ENCODE measurements at regions not wholly inside any gene's neighbourhood (a gene's known extent, or its start where the extent isn't known, plus 50 kb on each side); places are given as distances from the start of the nearest gene placed in this dataset.

DNA sequence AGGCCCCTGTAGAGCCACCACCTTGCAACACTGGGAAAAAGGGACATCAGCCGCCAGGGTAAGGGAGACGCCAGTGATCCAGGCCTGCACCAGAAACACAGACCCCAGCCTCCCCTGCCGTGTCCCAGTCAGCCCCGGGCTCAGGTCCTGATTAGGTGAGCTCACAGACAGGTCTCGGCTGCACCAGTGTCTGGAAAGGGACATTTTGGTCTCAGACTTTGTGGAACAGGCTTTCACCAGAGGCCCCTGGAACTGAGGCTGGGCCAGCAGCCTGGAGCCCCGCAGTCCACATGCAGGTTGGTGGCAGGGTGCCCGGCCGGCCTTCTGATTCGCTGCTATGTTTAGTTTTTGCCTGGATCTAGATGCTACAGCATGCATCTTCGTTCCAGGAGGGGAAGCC, 369.0 kb upstream of the IRX4 start:
- H3K36me3 Mint-ChIP-seq, result no peaks in the 10 kb centered on the region
- H2AFZ ChIP-seq (replicated peaks), result no peak overlapping the region
- no peaks in the 10 kb centered on the region for H3F3A ChIP-seq (ENCODE audit: low read depth)
- no peak for DNase-seq (ENCODE audit: low spot score)
- H3K4me1 ChIP-seq, result no peaks in the 10 kb centered on the region
- peaks cover 36% of the 10 kb centered on the region for H3K4me1 Mint-ChIP-seq
- no peaks in the 10 kb centered on the region for H3K9me3 ChIP-seq (ENCODE audit: low read depth)
- H3K79me2 ChIP-seq (ENCODE audit: low read depth), result no peaks in the 10 kb centered on the region
- no peak overlapping the region for H3K27ac Mint-ChIP-seq
- H3K27me3 ChIP-seq, result no peaks in the 10 kb centered on the region
- no peaks in the 10 kb centered on the region for H4K20me1 ChIP-seq (ENCODE audit: low read depth)
- H3K9me3 Mint-ChIP-seq, result peaks cover 10% of the 10 kb centered on the region
- H3K36me3 ChIP-seq, result no peaks in the 10 kb centered on the region
- no peak overlapping the region for H3K9ac ChIP-seq
- no peak overlapping the region for H3K27ac ChIP-seq
- no peak overlapping the region for H3K4me2 ChIP-seq
- no peak overlapping the region for H3K4me3 Mint-ChIP-seq
- H3K4me3 ChIP-seq, result no peak overlapping the region
- TF ChIP-seq EZH2phosphoT487 (IDR thresholded peaks at IDR 0.05) (no peak), EZH2 (IDR thresholded peaks at IDR 0.05) (no peak)
- TF ChIP-seq, protein P1, sequence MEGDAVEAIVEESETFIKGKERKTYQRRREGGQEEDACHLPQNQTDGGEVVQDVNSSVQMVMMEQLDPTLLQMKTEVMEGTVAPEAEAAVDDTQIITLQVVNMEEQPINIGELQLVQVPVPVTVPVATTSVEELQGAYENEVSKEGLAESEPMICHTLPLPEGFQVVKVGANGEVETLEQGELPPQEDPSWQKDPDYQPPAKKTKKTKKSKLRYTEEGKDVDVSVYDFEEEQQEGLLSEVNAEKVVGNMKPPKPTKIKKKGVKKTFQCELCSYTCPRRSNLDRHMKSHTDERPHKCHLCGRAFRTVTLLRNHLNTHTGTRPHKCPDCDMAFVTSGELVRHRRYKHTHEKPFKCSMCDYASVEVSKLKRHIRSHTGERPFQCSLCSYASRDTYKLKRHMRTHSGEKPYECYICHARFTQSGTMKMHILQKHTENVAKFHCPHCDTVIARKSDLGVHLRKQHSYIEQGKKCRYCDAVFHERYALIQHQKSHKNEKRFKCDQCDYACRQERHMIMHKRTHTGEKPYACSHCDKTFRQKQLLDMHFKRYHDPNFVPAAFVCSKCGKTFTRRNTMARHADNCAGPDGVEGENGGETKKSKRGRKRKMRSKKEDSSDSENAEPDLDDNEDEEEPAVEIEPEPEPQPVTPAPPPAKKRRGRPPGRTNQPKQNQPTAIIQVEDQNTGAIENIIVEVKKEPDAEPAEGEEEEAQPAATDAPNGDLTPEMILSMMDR (IDR thresholded peaks at IDR 0.05), result no peak
- H3K27me3 Mint-ChIP-seq (ENCODE audit: insufficient read depth, low read depth), result peaks cover 5% of the 10 kb centered on the region

DNA sequence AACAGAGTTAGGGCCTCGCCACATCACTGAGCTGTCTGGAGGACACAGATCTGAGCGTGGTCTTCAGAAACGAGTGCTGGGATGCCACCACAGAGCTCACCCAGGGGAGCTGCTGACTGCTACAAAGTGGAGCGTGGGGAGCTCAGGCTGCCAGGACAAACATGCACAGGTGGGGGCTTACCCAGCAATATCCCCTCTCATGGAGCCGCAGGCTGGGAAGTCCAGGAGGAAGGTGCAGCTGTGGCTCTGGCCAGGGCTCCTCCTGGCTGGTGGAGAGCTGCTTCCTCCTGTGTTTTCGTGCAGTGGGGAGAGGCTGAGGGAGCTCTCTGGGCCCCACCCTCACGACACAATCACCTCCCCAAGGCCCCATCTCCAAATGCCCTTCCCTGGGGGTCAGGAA, 368.6 kb upstream of the IRX4 start:
- Mint-ChIP-seq H3K9me3 (peaks cover 11% of the 10 kb centered on the region), H3K36me3 (no peaks in the 10 kb centered on the region), H3K27me3 (ENCODE audit: insufficient read depth, low read depth) (peaks cover 5% of the 10 kb centered on the region), H3K4me1 (peaks cover 36% of the 10 kb centered on the region), H3K27ac (peak overlapping the region; percentile 82), H3K4me3 (no peak overlapping the region)
- Histone ChIP-seq H4K20me1 (ENCODE audit: low read depth) (no peaks in the 10 kb centered on the region), H2AFZ (replicated peaks) (no peak overlapping the region), H3K36me3 (no peaks in the 10 kb centered on the region), H3K9ac (no peak overlapping the region), H3K9me3 (ENCODE audit: low read depth) (no peaks in the 10 kb centered on the region), H3K4me3 (no peak overlapping the region), H3K79me2 (ENCODE audit: low read depth) (no peaks in the 10 kb centered on the region), H3K27me3 (no peaks in the 10 kb centered on the region), H3K27ac (no peak overlapping the region), H3F3A (ENCODE audit: low read depth) (no peaks in the 10 kb centered on the region), H3K4me2 (no peak overlapping the region), H3K4me1 (no peaks in the 10 kb centered on the region)
- DNase-seq (ENCODE audit: low spot score), result no peak
- TF ChIP-seq EZH2 (IDR thresholded peaks at IDR 0.05), result no peak
- TF ChIP-seq EZH2phosphoT487 (IDR thresholded peaks at IDR 0.05), result no peak
- TF ChIP-seq, protein P1 (IDR thresholded peaks at IDR 0.05), result no peak

DNA sequence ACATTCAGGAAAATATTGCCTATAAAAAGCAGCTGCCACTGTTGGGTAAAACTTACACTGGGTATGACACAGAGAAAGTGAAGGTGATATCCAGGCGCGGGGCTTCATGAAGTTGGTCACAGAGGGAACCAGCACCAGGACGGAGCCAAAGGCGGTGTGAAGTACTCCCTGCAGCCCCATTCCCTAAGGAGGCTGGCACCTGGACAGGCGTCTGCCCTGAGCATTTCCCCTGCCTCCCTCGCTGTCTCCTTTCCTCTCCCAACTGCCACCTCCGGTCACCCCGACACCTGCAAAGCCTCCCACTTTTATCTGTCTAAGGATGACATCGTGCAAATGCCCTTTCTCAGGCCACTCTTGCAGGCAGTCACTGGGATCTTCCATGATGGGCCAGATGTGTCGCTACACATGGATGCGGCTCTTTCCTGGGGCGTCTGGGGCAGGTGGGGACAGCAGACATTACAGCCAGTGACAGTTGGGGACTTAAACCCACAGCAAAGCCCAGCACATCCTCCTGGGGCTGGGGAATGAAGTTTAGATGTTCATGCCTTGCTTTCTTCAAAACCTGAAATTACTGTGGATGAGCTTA, 367.7 kb upstream of the IRX4 start:
- Mint-ChIP-seq H3K4me3 (no peak overlapping the region), H3K4me1 (peaks cover 29% of the 10 kb centered on the region)

More for the DNA sequence above, 367.7 kb upstream of the IRX4 start:
- DNase-seq (ENCODE audit: low spot score), result no peak
- TF ChIP-seq, protein P1 (IDR thresholded peaks at IDR 0.05), result no peak
- TF ChIP-seq EZH2 (IDR thresholded peaks at IDR 0.05) (no peak), EZH2phosphoT487 (IDR thresholded peaks at IDR 0.05) (no peak)
- no peaks in the 10 kb centered on the region for H3F3A ChIP-seq (ENCODE audit: low read depth)
- no peak overlapping the region for H2AFZ ChIP-seq (replicated peaks)
- no peak overlapping the region for H3K4me3 ChIP-seq
- H3K9me3 ChIP-seq (ENCODE audit: low read depth), result no peaks in the 10 kb centered on the region
- no peaks in the 10 kb centered on the region for H3K79me2 ChIP-seq (ENCODE audit: low read depth)
- Mint-ChIP-seq H3K9me3 (peaks cover 11% of the 10 kb centered on the region), H3K27ac (no peak overlapping the region), H3K36me3 (no peaks in the 10 kb centered on the region), H3K27me3 (ENCODE audit: insufficient read depth, low read depth) (peaks cover 2% of the 10 kb centered on the region)
- H4K20me1 ChIP-seq (ENCODE audit: low read depth), result no peaks in the 10 kb centered on the region
- H3K27ac ChIP-seq, result no peak overlapping the region
- no peaks in the 10 kb centered on the region for H3K4me1 ChIP-seq
- H3K4me2 ChIP-seq, result no peak overlapping the region
- no peak overlapping the region for H3K9ac ChIP-seq
- H3K27me3 ChIP-seq, result no peaks in the 10 kb centered on the region
- H3K36me3 ChIP-seq, result no peaks in the 10 kb centered on the region

Data from neural progenitor cell (in vitro differentiated cells).